ENCODE measurements at regions not wholly inside any gene's neighbourhood (a gene's known extent, or its start where the extent isn't known, plus 50 kb on each side); places are given as distances from the start of the nearest gene placed in this dataset.

DNA sequence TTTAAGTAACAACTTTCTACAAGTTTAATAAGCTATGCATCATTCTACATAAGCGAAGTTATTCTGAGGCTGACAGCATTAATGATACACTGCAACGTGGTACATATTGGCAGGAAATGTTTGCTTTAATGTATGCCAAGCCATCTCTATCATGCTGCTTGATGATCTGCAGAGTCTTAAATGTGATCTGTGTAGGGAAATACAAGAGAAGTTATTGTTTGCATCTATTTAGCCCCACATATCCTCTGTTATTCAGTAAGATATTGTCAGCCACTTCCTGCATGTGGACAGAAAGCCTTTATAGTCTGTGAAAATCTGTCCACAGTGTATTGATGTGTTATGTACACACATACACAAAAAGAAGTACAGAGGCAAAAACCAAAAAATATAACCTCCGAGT is 193.1 kb upstream of the FREM1 start:
- TF ChIP-seq POLR2AphosphoS5 (IDR thresholded peaks at IDR 0.05) = no peak
- no peak for TF ChIP-seq CTCF (IDR thresholded peaks at IDR 0.05)
- no peak for TF ChIP-seq EP300 (IDR thresholded peaks at IDR 0.05)
